ENCODE measurements at regions not wholly inside any gene's neighbourhood (a gene's known extent, or its start where the extent isn't known, plus 50 kb on each side); places are given as distances from the start of the nearest gene placed in this dataset.
A peak's percentile ranks its signal among the peaks of the same experiment; 100 is the strongest.

GRCh38 chr4:81634165-81634564, 162.5 kb upstream of the RASGEF1B start:
- H3K36me3 ChIP-seq (ENCODE audit: control insufficient read depth in 1 of 2, insufficient read depth in 2 of 2, low read depth in 1 of 2, low read length in 2 of 2): no peaks in the 10 kb centered on the region
- H2BK15ac ChIP-seq (ENCODE audit: low read depth, poor library complexity, severe bottlenecking): no peak overlapping the region
- H3K4me1 ChIP-seq (ENCODE audit: control insufficient read depth, insufficient read depth, low read depth, low read length): no peaks in the 10 kb centered on the region
- H3K4ac ChIP-seq (ENCODE audit: low read depth in 1 of 2, low read length in 2 of 2): no peak overlapping the region
- H4K91ac ChIP-seq (ENCODE audit: low read length): no peak overlapping the region
- H2AFZ ChIP-seq (ENCODE audit: low read depth, low read length): no peak overlapping the region
- no peak overlapping the region for H3K4me3 ChIP-seq (ENCODE audit: insufficient read depth in 1 of 2, low read depth in 1 of 2, low read length in 2 of 2)
- H2BK12ac ChIP-seq (ENCODE audit: low read length in 2 of 2): no peak overlapping the region
- no peak overlapping the region for H3K9ac ChIP-seq (ENCODE audit: low read length)
- H2BK120ac ChIP-seq (ENCODE audit: low read depth, low read length): no peak overlapping the region
- no peak overlapping the region for H2BK5ac ChIP-seq (ENCODE audit: low read depth, low read length, poor library complexity, severe bottlenecking)
- H3K9me3 ChIP-seq (ENCODE audit: control insufficient read depth, low read length): no peaks in the 10 kb centered on the region
- no peak overlapping the region for H3K14ac ChIP-seq (ENCODE audit: low read length in 2 of 2)
- no peak for DNase-seq
- no peaks in the 10 kb centered on the region for H3K79me1 ChIP-seq (replicated peaks; ENCODE audit: low read length, poor library complexity, severe bottlenecking)
- no peak overlapping the region for H3K18ac ChIP-seq (ENCODE audit: low read depth in 1 of 2, low read length in 2 of 2)
- no peak overlapping the region for H4K8ac ChIP-seq (ENCODE audit: low read length)
- no peaks in the 10 kb centered on the region for H3K27me3 ChIP-seq (ENCODE audit: control insufficient read depth in 1 of 2, insufficient read depth in 1 of 2, low read length in 2 of 2)
- no peak overlapping the region for H3K27ac ChIP-seq (ENCODE audit: low read length, poor library complexity, severe bottlenecking)
- H3K4me2 ChIP-seq (ENCODE audit: low read length, poor library complexity, severe bottlenecking): no peak overlapping the region
- no peak overlapping the region for H3K23ac ChIP-seq (ENCODE audit: low read length in 2 of 2)
- WGBS: 84% methylated on average over 2 of the region's 4 CpGs
- H2AK5ac ChIP-seq (ENCODE audit: low read length, severe bottlenecking): peak overlapping the region; percentile 17

GRCh38 chr4:81632581-81633299, 161.0 kb upstream of the RASGEF1B start:
- Histone ChIP-seq H3K27me3 (ENCODE audit: control insufficient read depth in 1 of 2, insufficient read depth in 1 of 2, low read length in 2 of 2) (no peaks in the 10 kb centered on the region), H3K9me3 (ENCODE audit: control insufficient read depth, low read length) (no peaks in the 10 kb centered on the region), H2AK5ac (ENCODE audit: low read length, severe bottlenecking) (peak overlapping the region; percentile 29), H4K8ac (ENCODE audit: low read length) (no peak overlapping the region), H3K4me1 (ENCODE audit: control insufficient read depth, insufficient read depth, low read depth, low read length) (no peaks in the 10 kb centered on the region), H4K91ac (ENCODE audit: low read length) (no peak overlapping the region), H3K23ac (ENCODE audit: low read length in 2 of 2) (no peak overlapping the region), H2BK12ac (ENCODE audit: low read length in 2 of 2) (no peak overlapping the region), H3K9ac (ENCODE audit: low read length) (peak overlapping the region; percentile 22), H2BK120ac (ENCODE audit: low read depth, low read length) (no peak overlapping the region), H3K79me1 (replicated peaks; ENCODE audit: low read length, poor library complexity, severe bottlenecking) (no peaks in the 10 kb centered on the region), H3K4me3 (ENCODE audit: insufficient read depth in 1 of 2, low read depth in 1 of 2, low read length in 2 of 2) (no peak overlapping the region), H3K18ac (ENCODE audit: low read depth in 1 of 2, low read length in 2 of 2) (no peak overlapping the region), H3K14ac (ENCODE audit: low read length in 2 of 2) (no peak overlapping the region), H2BK5ac (ENCODE audit: low read depth, low read length, poor library complexity, severe bottlenecking) (no peak overlapping the region), H2AFZ (ENCODE audit: low read depth, low read length) (no peak overlapping the region), H2BK15ac (ENCODE audit: low read depth, poor library complexity, severe bottlenecking) (no peak overlapping the region), H3K27ac (ENCODE audit: low read length, poor library complexity, severe bottlenecking) (peak overlapping the region; percentile 55), H3K36me3 (ENCODE audit: control insufficient read depth in 1 of 2, insufficient read depth in 2 of 2, low read depth in 1 of 2, low read length in 2 of 2) (no peaks in the 10 kb centered on the region), H3K4ac (ENCODE audit: low read depth in 1 of 2, low read length in 2 of 2) (no peak overlapping the region), H3K4me2 (ENCODE audit: low read length, poor library complexity, severe bottlenecking) (no peak overlapping the region)
- no peak for DNase-seq
- 64% methylated on average over 6 of the region's 9 CpGs for WGBS

GRCh38 chr4:81631958-81632441, 160.3 kb upstream of the RASGEF1B start:
- Histone ChIP-seq H3K4ac (ENCODE audit: low read depth in 1 of 2, low read length in 2 of 2) (no peak overlapping the region), H3K79me1 (replicated peaks; ENCODE audit: low read length, poor library complexity, severe bottlenecking) (no peaks in the 10 kb centered on the region), H3K27me3 (ENCODE audit: control insufficient read depth in 1 of 2, insufficient read depth in 1 of 2, low read length in 2 of 2) (no peaks in the 10 kb centered on the region), H2BK12ac (ENCODE audit: low read length in 2 of 2) (no peak overlapping the region), H2BK15ac (ENCODE audit: low read depth, poor library complexity, severe bottlenecking) (no peak overlapping the region), H3K4me2 (ENCODE audit: low read length, poor library complexity, severe bottlenecking) (no peak overlapping the region), H3K4me1 (ENCODE audit: control insufficient read depth, insufficient read depth, low read depth, low read length) (no peaks in the 10 kb centered on the region), H3K4me3 (ENCODE audit: insufficient read depth in 1 of 2, low read depth in 1 of 2, low read length in 2 of 2) (no peak overlapping the region), H2BK5ac (ENCODE audit: low read depth, low read length, poor library complexity, severe bottlenecking) (no peak overlapping the region), H3K27ac (ENCODE audit: low read length, poor library complexity, severe bottlenecking) (peak overlapping the region; percentile 64), H3K36me3 (ENCODE audit: control insufficient read depth in 1 of 2, insufficient read depth in 2 of 2, low read depth in 1 of 2, low read length in 2 of 2) (no peaks in the 10 kb centered on the region), H2AFZ (ENCODE audit: low read depth, low read length) (no peak overlapping the region), H2BK120ac (ENCODE audit: low read depth, low read length) (no peak overlapping the region), H2AK5ac (ENCODE audit: low read length, severe bottlenecking) (no peak overlapping the region), H3K14ac (ENCODE audit: low read length in 2 of 2) (no peak overlapping the region), H4K91ac (ENCODE audit: low read length) (no peak overlapping the region), H3K9me3 (ENCODE audit: control insufficient read depth, low read length) (no peaks in the 10 kb centered on the region), H3K9ac (ENCODE audit: low read length) (peak overlapping the region; percentile 67), H3K18ac (ENCODE audit: low read depth in 1 of 2, low read length in 2 of 2) (no peak overlapping the region), H4K8ac (ENCODE audit: low read length) (no peak overlapping the region), H3K23ac (ENCODE audit: low read length in 2 of 2) (no peak overlapping the region)
- 89% methylated on average over 4 of the region's 4 CpGs for WGBS
- peak; percentile 70 for DNase-seq

- Histone ChIP-seq H3K4me3 (ENCODE audit: insufficient read depth in 1 of 2, low read depth in 1 of 2, low read length in 2 of 2) (no peak overlapping the region), H3K18ac (ENCODE audit: low read depth in 1 of 2, low read length in 2 of 2) (no peak overlapping the region), H2BK15ac (ENCODE audit: low read depth, poor library complexity, severe bottlenecking) (no peak overlapping the region), H2BK120ac (ENCODE audit: low read depth, low read length) (no peak overlapping the region), H3K4me1 (ENCODE audit: control insufficient read depth, insufficient read depth, low read depth, low read length) (no peaks in the 10 kb centered on the region), H2AFZ (ENCODE audit: low read depth, low read length) (no peak overlapping the region), H3K23ac (ENCODE audit: low read length in 2 of 2) (no peak overlapping the region), H3K27me3 (ENCODE audit: control insufficient read depth in 1 of 2, insufficient read depth in 1 of 2, low read length in 2 of 2) (no peaks in the 10 kb centered on the region), H3K27ac (ENCODE audit: low read length, poor library complexity, severe bottlenecking) (no peak overlapping the region), H3K4me2 (ENCODE audit: low read length, poor library complexity, severe bottlenecking) (no peak overlapping the region), H3K4ac (ENCODE audit: low read depth in 1 of 2, low read length in 2 of 2) (no peak overlapping the region), H2BK12ac (ENCODE audit: low read length in 2 of 2) (no peak overlapping the region), H2BK5ac (ENCODE audit: low read depth, low read length, poor library complexity, severe bottlenecking) (no peak overlapping the region), H3K14ac (ENCODE audit: low read length in 2 of 2) (no peak overlapping the region), H4K8ac (ENCODE audit: low read length) (no peak overlapping the region), H3K36me3 (ENCODE audit: control insufficient read depth in 1 of 2, insufficient read depth in 2 of 2, low read depth in 1 of 2, low read length in 2 of 2) (no peaks in the 10 kb centered on the region), H3K79me1 (replicated peaks; ENCODE audit: low read length, poor library complexity, severe bottlenecking) (no peaks in the 10 kb centered on the region), H3K9me3 (ENCODE audit: control insufficient read depth, low read length) (no peaks in the 10 kb centered on the region), H4K91ac (ENCODE audit: low read length) (no peak overlapping the region), H3K9ac (ENCODE audit: low read length) (no peak overlapping the region), H2AK5ac (ENCODE audit: low read length, severe bottlenecking) (no peak overlapping the region)
- no peak for DNase-seq
- 85% methylated on average over 3 of the region's 4 CpGs for WGBS
Measured at GRCh38 chr4:81629366-81629765, 157.7 kb upstream of the RASGEF1B start.

All from mesenchymal stem cell (in vitro differentiated cells and primary cell).